GM19240 (cell line): ENCODE measurements at regions not wholly inside any gene's neighbourhood (a gene's known extent, or its start where the extent isn't known, plus 50 kb on each side); places are given as distances from the start of the nearest gene placed in this dataset.
"Not testable (repeated sequence)": the region's sequence is repeated elsewhere in the genome, so short reads cannot be mapped to it uniquely, and the experiment has no call there.

Experiments
- DNase-seq: peaks from one replicate; pipeline ENCODE4 v3.0.0; 2011; ENCODE audit warnings: low spot score; ENCODE audit not compliant: insufficient read length

DNA sequence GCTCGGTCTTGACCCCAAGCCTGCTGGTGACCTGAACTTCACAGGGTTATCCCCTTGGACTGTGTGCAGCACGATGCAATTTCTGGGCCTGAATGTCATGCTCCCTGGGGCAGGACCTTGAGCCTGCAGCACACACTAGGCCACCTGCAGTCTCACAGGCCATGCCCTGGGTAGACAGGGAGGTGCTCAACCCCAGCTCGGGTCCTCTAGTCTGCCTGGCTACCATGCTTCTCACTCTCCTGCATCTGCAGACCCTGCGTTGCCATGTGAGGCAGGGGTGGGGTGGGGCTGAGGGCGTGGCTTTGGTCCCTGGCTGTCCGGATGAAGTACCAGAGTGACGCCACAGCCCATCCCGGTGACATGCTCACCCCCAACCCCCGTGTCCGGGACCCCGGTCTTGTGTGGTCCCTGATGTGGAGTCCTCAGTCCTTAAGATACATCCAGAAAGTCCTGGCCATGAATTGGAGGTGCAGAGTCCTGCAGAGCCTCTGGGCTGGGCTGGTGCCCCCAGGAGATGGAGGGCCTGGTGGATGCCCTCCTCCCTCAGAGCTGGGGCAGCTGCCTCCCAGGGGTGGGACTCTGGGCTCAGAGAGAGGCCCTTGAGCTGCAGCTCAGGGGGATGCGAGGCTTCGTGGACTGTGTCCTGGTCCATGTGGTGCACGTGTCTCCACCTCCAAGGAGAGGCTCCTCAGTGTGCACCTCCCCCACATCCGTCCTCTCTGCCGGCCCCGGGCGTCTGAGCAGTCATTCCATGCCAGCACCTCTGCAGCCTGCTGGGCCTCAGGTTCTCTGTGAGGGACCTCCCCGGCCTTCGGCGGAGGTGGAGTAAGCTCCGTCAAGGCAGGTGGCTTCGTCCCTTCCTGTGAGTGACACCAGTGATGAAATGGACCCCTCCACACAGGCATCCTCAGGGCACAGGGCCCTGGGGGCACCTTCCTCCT lies 402.1 kb downstream of the TMEM121 start:
- not testable (repeated sequence) for DNase-seq

DNA sequence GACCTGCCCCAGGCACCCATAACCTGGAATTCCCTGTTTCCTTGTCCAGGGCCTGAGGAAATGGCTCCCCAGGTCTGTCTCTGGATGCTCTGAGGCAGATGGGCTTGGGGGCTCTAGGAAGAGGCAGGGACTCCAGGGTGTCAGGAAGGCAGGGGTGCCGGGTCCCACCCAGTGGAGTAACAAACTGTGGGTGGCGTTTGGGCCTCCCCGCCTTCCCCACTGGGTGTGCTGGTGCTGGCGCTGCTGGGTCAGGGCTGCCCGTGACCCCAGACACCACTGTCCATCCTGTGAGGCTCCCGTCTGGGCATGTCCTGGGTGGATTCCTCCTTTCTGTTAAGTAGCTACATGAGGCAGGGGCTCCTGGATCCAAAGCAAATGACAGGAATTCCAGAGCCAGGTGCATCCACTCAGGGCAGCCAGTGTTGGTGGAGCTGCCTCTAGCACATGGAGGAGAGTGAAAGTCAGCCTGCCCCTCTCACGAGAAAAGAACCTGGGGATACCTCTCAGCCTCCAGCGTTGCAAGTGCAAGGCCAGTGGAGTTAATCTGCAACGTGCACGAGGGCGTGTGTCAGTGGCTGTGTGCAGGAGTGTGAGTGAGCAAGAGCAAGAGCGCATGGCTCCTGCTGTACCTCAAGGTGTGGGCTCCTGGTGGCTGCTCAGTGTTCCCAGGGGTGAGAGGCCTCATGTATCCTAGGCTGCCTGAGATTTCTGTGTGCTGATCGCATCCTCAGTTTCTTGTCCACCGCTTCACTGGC lies 403.1 kb downstream of the TMEM121 start:
- DNase-seq: no peak

DNA sequence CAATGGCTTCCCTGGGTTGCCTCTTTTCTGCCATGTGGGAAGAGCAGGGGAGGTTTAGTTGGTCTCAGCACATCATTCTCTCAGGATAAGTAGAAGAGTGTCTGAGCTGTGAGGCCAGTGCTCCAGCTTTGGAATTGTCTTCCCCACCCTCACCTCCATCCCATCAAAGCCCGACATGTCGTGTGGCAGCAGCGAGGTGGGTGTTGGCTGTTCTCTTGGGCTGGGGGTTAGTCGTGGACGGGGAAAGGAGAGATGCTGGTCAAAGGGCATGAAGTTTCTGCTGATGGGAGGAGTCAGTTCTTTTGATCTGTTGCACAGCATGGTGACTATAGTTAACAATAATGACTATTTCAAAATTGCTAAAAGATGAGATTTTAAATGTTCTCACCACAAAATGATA lies 404.2 kb downstream of the TMEM121 start:
- DNase-seq: no peak

- no peak for DNase-seq
These were observed 405.6 kb downstream of the TMEM121 start for GRCh38 chr14:105931808-105932483.

DNA sequence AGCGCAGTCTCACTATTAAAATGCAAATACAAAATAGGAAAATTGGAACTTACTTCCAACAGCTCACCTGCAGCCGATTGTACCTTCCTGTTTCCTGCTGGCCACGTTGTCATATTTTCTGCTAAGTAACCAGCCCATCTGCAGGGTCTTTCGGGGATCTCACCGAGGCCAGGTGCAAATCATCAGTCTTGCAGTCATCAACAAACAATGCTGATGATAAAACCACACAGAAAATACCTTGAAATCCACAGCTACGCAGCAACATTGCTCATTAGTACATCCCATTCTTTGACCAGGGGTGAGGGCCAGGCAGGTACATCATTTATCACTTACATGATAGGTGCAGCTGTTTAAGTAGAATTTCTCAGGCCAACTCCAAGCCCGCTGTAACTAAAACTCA lies 406.9 kb downstream of the TMEM121 start:
- DNase-seq: no peak

DNA sequence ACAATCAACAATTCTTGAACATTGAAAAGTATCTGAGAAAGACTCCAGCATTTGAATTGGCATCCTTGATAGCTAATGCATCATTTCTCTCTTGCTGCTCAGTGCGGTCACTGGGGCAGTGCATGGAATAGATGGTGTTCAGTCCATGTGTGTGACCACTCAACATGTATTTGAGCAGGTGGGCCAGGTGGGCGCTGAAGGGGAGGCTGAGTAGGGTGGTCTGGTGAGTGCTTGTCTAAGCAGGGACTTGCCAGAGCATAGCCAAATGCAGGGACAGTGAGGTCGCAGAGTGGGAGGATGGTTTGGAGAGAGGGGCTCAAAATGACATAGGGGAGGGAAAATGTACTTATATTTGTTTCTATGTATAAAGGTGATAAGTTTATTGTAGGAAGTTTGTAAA lies 409.0 kb downstream of the TMEM121 start:
- DNase-seq: no peak

DNA sequence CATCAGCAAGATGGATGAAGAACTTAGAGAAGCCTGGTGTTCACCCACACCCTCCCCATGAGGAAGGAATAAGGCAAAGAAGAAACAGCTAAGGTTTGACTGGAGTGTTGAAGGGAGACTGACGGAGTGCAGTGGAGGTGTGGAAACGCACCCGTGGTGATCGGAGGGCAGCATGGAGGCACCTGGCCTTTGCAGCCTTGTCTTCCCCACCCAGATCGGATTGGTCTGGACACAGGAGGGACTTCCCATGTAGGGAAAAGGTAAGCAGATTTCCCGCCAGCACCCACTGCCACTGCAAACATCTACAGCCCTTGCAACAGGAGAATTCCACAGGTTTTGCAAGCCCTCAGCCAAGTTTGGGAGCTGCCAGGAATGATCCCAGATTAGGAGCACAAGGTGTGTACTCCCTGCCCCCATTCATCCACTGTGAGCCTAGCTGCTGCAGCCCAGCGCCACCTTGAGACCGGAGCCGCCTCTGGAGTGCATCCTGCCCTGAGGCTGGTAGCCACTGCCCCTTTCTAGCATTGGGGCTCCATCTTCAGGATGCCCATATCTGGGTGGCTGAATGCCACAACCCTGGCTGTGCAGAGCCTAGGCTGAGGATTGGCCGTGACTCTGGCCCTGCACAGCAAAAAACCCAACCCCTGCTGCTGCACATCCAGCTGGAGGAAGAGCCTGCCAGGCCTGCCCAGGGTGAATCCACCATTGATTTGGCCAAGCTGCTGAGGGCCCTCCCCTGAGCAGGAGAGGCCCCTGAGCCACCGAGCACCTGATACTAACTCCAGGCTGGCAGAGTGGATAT lies 411.1 kb downstream of the TMEM121 start:
- DNase-seq: no peak

GRCh38 chr14:105938055-105938863 lies 411.9 kb downstream of the TMEM121 start:
- DNase-seq: no peak

DNA sequence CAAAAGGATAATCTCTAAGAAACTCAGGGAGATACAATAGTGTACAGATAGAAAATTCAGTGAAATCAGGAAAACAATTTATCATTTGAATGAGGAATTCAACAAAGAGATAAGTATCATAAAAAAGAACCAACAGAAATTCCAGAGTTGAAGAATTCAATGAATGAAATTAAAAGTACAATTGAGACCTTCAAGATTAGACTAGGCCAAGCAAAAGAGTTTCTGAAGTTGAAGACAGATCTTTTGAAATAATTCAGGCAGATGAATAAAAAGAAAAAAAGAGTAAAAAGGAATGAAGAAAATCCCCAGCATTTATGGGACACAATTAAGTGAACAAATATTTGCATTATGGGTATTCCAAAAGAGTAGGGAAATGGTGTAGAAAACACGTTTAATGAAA lies 412.6 kb downstream of the TMEM121 start:
- DNase-seq: no peak

DNA sequence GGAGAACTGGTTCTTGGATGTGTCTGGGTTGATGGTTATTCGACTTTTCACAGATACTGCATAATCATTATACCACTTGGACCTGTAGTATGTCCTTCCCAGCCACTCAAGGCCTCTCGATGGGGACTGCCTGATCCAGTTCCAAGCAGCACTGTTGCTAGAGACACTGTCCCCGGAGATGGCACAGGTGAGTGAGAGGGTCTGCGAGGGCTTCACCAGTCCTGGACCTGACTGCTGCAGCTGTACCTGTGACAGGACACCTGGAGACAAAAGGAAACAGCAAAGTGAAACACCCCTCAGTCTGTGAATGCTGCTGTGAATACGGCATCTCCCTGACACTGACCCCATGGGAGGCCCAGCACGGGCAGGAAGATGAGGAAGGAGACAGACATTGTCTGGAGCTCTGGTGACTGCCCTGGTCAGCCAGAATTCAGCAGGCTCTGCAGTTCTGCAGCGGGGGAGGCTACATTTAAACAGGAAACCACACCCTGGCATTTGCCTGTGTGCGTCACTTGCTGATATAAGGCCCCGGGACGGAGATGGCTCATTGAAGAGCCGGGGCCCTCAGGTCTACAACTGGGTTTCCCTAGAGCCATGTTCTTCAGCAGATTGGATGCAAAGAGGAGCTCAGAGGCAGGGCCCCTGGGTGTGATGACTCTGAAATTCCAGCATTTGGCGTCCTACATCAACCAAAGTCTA lies 413.6 kb downstream of the TMEM121 start:
- no peak for DNase-seq

DNA sequence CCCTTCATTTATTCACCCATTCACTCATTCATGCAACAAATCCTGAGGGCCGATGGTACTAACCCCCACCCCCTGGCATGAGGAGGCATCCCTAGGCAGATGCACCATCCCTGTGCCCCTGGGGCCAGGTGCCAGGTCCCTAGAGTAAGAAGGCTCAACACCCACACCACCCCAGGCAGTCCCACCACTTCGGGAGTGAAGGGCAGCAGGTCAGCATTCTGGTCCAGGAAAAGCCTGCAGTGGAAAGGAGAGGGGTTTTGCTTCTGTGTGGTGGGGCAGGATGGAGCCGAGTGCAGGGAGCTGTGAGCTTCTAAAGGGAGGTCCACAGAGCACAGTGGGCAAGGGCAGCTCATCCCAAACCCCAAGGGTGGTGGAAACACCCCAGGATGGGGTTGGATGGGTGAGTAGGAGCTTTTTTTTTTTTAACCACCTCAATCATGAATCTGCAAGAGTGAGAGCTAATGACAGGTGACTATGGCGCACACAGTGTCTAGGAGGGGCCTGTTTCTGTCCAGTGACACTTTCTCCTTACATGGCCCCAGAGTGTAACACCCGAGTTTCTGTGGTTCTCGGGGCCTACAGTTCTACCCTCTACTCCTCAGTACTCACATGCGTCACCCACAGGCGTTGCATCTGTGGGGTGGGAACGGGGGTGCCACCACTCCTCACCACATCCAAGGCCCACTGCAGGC lies 414.3 kb downstream of the TMEM121 start:
- DNase-seq: no peak

DNA sequence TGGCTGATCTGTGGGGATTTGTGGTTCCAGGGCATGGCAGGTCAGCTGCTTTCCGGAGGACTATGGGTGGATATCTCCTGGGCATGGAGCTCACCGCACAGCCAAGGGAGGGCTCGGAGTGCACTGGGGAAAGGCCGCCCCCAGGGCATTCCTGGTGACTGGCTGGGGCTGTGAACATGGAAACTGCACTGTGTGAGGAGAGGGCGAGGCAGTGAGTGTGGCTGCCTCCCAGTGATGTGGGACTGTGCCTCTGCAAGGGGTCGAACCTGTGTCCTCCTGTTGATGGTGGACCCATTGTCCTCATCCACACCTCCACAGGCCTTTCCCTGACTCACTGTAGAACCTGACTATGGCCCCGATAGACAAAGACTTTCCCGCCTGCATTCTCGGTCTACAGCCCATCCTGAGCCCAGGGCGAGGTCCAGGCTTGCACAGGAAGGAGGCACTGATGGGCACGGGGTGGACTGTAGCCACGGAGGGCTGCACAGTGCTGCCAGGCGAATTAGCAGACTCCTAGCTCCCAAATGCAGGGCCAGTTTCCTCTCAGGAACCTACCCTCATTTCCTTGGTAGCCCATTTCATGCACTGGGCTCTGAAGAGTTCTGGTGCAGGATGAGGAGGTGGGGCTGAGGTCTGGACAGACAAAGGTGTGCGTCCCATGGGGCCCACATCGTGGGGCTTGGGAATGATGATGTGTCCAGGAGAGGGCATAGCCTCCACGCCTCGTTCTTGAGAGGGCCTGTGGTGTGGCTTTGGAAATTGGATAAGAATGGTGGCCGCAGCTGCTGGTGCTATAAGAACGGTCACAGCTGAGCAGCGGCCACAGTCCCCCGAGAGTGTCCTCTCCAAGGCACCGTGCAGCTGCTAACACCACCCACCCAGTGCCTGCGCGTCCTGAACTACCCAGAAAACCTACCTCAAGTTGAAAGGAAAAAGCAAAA lies 415.1 kb downstream of the TMEM121 start:
- no peak for DNase-seq

DNA sequence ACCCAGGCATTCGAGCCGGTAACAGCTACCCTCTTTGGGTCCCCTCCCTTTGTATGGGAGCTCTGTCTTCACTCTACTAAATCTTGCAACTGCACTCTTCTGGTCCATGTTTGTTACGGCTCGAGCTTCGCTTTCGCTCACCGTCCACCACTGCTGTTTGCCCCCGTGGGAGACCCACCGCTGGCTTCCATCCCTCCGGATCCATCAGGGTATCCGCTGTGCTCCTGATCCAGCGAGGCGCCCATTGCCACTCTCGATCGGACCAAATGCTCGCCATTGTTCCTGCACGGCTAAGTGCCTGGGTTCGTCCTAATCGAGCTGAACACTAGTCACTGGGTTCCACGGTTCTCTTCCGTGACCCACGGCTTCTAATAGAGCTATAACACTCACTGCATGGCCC lies 416.3 kb downstream of the TMEM121 start:
- not testable (repeated sequence) for DNase-seq

- DNase-seq: no peak
These were observed 417.7 kb downstream of the TMEM121 start for GRCh38 chr14:105943973-105944602.

DNA sequence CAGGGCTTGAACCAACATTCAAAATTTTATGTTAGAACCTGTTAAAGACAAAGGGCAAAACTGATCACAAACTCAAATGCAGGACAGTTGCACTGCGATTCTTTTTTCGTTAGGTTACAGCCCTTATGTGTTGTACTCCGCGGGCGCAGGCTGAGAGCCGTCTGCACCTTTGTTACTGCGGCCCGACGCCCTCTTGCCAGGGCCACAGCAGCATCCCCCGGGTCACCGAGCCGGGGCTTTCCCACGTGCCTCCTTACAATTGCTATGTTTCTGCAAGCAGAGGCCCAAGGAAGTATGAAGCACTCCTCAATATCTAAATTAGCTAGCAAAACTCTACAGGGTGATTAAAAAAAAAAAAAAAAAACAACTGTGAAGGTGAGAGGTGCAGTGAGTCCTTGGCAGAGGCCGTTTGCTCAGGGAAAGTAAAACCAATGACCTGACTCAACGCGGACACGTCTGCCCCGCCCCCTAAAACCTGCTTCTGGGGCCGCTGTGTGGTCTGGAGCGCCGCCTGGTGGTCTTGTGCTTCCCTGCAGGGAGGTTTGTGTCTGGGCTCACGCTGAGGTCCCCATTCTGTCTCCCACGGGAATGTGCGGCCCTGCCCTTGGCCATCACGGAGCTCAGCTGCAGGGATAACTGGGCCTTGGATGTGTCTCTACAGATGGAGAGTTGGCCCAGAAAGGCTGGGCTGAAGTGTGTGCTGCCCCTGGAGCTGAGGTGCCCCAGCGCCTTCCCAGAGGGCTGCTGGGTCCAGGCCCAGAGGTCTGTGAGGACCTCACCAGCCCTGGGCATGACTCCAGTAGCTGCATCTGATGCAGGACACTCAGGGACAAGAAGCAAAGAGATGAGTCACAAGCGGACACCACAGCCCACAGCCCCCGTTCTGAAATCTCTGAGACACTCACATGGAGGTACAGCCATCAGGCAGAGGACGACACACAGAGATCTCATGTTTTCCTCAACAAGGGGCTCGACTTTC lies 418.5 kb downstream of the TMEM121 start:
- no peak for DNase-seq

DNA sequence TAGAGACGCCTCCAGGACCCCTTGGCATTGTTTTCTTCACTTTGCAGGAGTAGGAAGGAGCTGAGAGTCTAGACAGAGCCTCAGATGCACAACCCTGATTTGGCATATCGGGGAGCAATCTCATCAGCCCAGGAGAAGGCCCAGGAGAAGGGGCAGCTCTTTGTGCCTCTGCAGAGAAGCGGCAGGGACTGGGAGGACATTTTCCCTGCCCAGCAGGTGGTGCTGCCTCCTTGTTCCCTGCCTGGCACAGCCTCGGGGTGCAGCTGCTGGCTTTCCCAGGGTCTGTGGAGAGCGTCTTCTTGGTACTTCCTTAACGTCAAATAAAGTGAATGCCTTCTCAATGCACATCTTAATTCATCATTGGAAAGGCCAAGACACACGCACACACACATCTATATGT lies 419.5 kb downstream of the TMEM121 start:
- no peak for DNase-seq
